Panc1 (cell line): ENCODE measurements at regions not wholly inside any gene's neighbourhood (a gene's known extent, or its start where the extent isn't known, plus 50 kb on each side); places are given as distances from the start of the nearest gene placed in this dataset.

ENCODE experiments used
- ATAC-seq: fragments of 200-7000 bp; cut with Tn5 transposase; 2 replicates; pipeline ENCODE4 v1.9.1; 2020; ENCODE audit warnings: mild to moderate bottlenecking, moderate library complexity
- BruUV-seq: library from RNA; stranded (reverse); fragments of 400-500 nt; replicated peaks from 2 replicates; lab custom pipeline; 2021; lab: Mats Ljungman, UMichigan
- CTCF ChIA-PET: fragments of 300-600 bp; sonication (Branson Sonifier 250); formaldehyde crosslinking; loops from one replicate; lab custom pipeline; 2022; ENCODE audit warnings: antibody characterized with exemption; lab: Charles Lee
- POLR2A ChIA-PET: fragments of 300-600 bp; sonication (Branson Sonifier 250); formaldehyde crosslinking; loops from one replicate; lab custom pipeline; 2022; ENCODE audit warnings: antibody characterized with exemption; lab: Charles Lee
- DNase-seq: peaks from one replicate; pipeline ENCODE4 v3.0.0-alpha.2; 2010; ENCODE audit warnings: low read depth, low spot score
- H3K27ac ChIP-seq: 2 replicates; pipeline ENCODE4 v1.5.1; 2011; ENCODE audit warnings: mild to moderate bottlenecking, low read length, inconsistent platforms
- H3K27me3 ChIP-seq: fragments of 200-500 bp; sonication (Bioruptor generic); 2 replicates; pipeline ENCODE4 v1.6.0; 2014; ENCODE audit warnings: low read length, inconsistent platforms; ENCODE audit not compliant: control insufficient read depth, insufficient read depth
- H3K36me3 ChIP-seq: fragments of 200-500 bp; sonication (Bioruptor generic); 2 replicates; pipeline ENCODE4 v1.5.1; 2014; ENCODE audit warnings: inconsistent platforms, mild to moderate bottlenecking, low read length, moderate library complexity; ENCODE audit not compliant: control insufficient read depth, insufficient read depth
- H3K4me1 ChIP-seq: 2 replicates; pipeline ENCODE4 v1.5.1; 2011; ENCODE audit warnings: inconsistent platforms, mild to moderate bottlenecking, low read length, moderate library complexity; ENCODE audit not compliant: control insufficient read depth, insufficient read depth
- H3K4me3 ChIP-seq, 2 experiments: 2 replicates each; pipeline ENCODE4 v1.5.1; 2011 to 2012; ENCODE audit warnings: low read depth in 2 of 2, low read length in 2 of 2, mild to moderate bottlenecking in 2 of 2, inconsistent platforms in 1 of 2, moderate library complexity in 1 of 2
- H3K9me3 ChIP-seq: fragments of 200-500 bp; sonication (Bioruptor generic); 2 replicates; pipeline ENCODE4 v1.5.1; 2014; ENCODE audit warnings: low read depth, mild to moderate bottlenecking, inconsistent platforms, low read length, moderate library complexity; ENCODE audit not compliant: control insufficient read depth, insufficient read depth
- CTCF ChIP-seq: fragments of 450-650 bp; IDR thresholded peaks from 2 replicates; pipeline ENCODE4 v1.5.1; 2017; ENCODE audit warnings: mild to moderate bottlenecking
- POLR2AphosphoS5 ChIP-seq: IDR thresholded peaks from 2 replicates; pipeline ENCODE4 v1.6.1; 2012; ENCODE audit warnings: mild to moderate bottlenecking, low read depth, low read length, moderate library complexity
- SIN3A ChIP-seq: IDR thresholded peaks from 2 replicates; pipeline ENCODE4 v1.6.1; 2012; ENCODE audit warnings: low read depth, mild to moderate bottlenecking, low read length, moderate library complexity, borderline replicate concordance; ENCODE audit not compliant: insufficient read depth
- TCF7L2 ChIP-seq: IDR thresholded peaks from 2 replicates; pipeline ENCODE4 v1.6.1; 2011; ENCODE audit warnings: mild to moderate bottlenecking, low read depth, low read length, inconsistent platforms
- in situ Hi-C: cut with HindIII; loops from 2 replicates; pipeline ENCODE4 v1.10.0; 2016; ENCODE audit warnings: low sequenced_read_pairs, low pct_unique_long_range_greater_than_20kb
- intact Hi-C: fragments of 100-400 bp; cut with micrococcal nuclease; formaldehyde crosslinking; loops from one replicate; pipeline ENCODE4 v1.10.0; 2022; ENCODE audit not compliant: unreplicated experiment
- TF ChIP-seq, protein P1 (sequence below), 2 experiments: IDR thresholded peaks; 2 replicates each; pipeline ENCODE4 v1.6.1; 2011 to 2012; ENCODE audit warnings: low read depth in 2 of 2, control low read depth in 1 of 2, low read length in 1 of 2, mild to moderate bottlenecking in 1 of 2, moderate library complexity in 1 of 2; ENCODE audit not compliant: insufficient read depth in 1 of 2

DNA sequence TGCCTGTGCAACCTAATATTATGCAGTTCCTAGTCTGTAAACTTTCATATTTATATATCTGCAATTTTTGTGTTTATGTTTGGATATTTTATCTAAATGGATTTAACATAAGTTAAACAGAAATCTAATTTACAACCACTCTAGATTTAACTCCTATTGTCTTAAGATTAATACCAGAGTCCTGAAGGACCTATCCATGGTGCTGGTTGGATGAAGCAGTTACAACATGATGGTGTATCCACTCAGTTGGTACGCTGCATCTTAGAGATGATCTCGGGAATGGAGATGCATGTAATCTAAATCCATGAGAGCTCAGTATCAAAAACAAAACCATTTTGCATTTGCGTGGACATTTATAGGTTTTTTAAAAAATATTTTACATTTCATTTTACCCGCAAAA is 745.9 kb upstream of the SLC8A1 start:
- intact Hi-C loops, result no loop called here
- TF ChIP-seq SIN3A, result no peak
- TF ChIP-seq, protein P1, sequence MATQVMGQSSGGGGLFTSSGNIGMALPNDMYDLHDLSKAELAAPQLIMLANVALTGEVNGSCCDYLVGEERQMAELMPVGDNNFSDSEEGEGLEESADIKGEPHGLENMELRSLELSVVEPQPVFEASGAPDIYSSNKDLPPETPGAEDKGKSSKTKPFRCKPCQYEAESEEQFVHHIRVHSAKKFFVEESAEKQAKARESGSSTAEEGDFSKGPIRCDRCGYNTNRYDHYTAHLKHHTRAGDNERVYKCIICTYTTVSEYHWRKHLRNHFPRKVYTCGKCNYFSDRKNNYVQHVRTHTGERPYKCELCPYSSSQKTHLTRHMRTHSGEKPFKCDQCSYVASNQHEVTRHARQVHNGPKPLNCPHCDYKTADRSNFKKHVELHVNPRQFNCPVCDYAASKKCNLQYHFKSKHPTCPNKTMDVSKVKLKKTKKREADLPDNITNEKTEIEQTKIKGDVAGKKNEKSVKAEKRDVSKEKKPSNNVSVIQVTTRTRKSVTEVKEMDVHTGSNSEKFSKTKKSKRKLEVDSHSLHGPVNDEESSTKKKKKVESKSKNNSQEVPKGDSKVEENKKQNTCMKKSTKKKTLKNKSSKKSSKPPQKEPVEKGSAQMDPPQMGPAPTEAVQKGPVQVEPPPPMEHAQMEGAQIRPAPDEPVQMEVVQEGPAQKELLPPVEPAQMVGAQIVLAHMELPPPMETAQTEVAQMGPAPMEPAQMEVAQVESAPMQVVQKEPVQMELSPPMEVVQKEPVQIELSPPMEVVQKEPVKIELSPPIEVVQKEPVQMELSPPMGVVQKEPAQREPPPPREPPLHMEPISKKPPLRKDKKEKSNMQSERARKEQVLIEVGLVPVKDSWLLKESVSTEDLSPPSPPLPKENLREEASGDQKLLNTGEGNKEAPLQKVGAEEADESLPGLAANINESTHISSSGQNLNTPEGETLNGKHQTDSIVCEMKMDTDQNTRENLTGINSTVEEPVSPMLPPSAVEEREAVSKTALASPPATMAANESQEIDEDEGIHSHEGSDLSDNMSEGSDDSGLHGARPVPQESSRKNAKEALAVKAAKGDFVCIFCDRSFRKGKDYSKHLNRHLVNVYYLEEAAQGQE (IDR thresholded peaks at IDR 0.05; ENCODE audit: insufficient read depth in 1 of 2, low read depth in 2 of 2, low read length in 1 of 2), result peak in 1 of 2 experiments; percentile 64; a peak in 2 of 4 replicates
- no peak for TF ChIP-seq TCF7L2
- ATAC-seq, result no peak
- Histone ChIP-seq H3K4me1 (no peaks in the 10 kb centered on the region), H3K27me3 (no peaks in the 10 kb centered on the region), H3K4me3 (no peak overlapping the region), H3K9me3 (no peaks in the 10 kb centered on the region), H3K36me3 (no peaks in the 10 kb centered on the region; the same call in 1 of the 2 replicates), H3K27ac (no peak overlapping the region)
- no peak for DNase-seq
- ChIA-PET POLR2A (no interaction called here), CTCF (no interaction called here)
- no TSS peak for BruUV-seq
- in situ Hi-C loops, result no loop called here

GRCh38 chr2:41199334-41199733 is 747.4 kb upstream of the SLC8A1 start:
- TF ChIP-seq TCF7L2 (no peak), POLR2AphosphoS5 (no peak), CTCF (no peak)
- Histone ChIP-seq H3K36me3 (no peaks in the 10 kb centered on the region; the same call in 1 of the 2 replicates), H3K27ac (no peak overlapping the region), H3K4me3 (no peak overlapping the region), H3K4me1 (no peaks in the 10 kb centered on the region), H3K9me3 (no peaks in the 10 kb centered on the region), H3K27me3 (no peaks in the 10 kb centered on the region)
- intact Hi-C loops, result no loop called here
- ChIA-PET POLR2A (no interaction called here), CTCF (no interaction called here)
- ATAC-seq (no peak), DNase-seq (no peak)
- in situ Hi-C loops, result no loop called here
- no TSS peak for BruUV-seq

GRCh38 chr2:41204315-41204714 is 752.4 kb upstream of the SLC8A1 start:
- ATAC-seq, result no peak

More at GRCh38 chr2:41204315-41204714, 752.4 kb upstream of the SLC8A1 start:
- no peaks in the 10 kb centered on the region; the same call in 1 of the 2 replicates for H3K36me3 ChIP-seq
- in situ Hi-C loops (no loop called here), intact Hi-C loops (no loop called here)
- no peaks in the 10 kb centered on the region for H3K27me3 ChIP-seq
- no peaks in the 10 kb centered on the region for H3K4me1 ChIP-seq
- no peak for DNase-seq
- no TSS peak for BruUV-seq
- no peaks in the 10 kb centered on the region for H3K9me3 ChIP-seq
- ChIA-PET POLR2A (no interaction called here), CTCF (no interaction called here)
- H3K4me3 ChIP-seq, result no peak overlapping the region
- H3K27ac ChIP-seq, result no peak overlapping the region
- no peak for TF ChIP-seq POLR2AphosphoS5
- TF ChIP-seq TCF7L2, result no peak
- TF ChIP-seq CTCF, result no peak
- no peak for TF ChIP-seq SIN3A
- TF ChIP-seq, protein P1 (IDR thresholded peaks at IDR 0.05; ENCODE audit: insufficient read depth in 1 of 2, low read depth in 2 of 2, low read length in 1 of 2), result no peak
